ENCODE measurements at regions not wholly inside any gene's neighbourhood (a gene's known extent, or its start where the extent isn't known, plus 50 kb on each side); places are given as distances from the start of the nearest gene placed in this dataset.

DNA sequence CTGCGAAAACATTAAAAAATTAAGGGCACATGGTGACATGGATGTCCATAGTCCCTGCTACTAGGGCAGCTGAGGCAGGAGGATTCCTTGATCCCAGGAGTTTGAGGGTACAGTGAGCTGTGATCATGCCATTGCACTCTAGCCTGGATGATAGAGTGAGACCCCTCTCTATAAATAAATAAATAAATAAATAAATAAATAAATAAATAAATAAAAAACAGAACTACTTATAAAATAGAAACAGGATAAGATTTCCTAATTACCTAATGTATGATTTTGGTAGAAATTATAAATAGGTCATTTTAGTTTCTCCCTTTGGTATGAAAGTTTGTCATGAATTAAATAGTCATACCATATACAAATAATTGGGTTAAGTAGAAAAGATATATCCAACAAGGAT is 916.2 kb downstream of the GRIK2 start:
- H3K9me3 ChIP-seq: peaks cover 3% of the 10 kb centered on the region
- TF ChIP-seq POLR2AphosphoS5 (IDR thresholded peaks at IDR 0.05) (no peak), CTCF (IDR thresholded peaks at IDR 0.05) (no peak)
- no peaks in the 10 kb centered on the region for H3K36me3 ChIP-seq
- DNase-seq (ENCODE audit: low spot score in 2 of 2): no peak
- H3K4me1 ChIP-seq: no peaks in the 10 kb centered on the region
- no peak overlapping the region for H3K27ac ChIP-seq
- H3K4me3 ChIP-seq: no peak overlapping the region
- WGBS: 75% methylated on average over 1 of the region's 1 CpG
- no peaks in the 10 kb centered on the region for H3K27me3 ChIP-seq

- H3K9me3 ChIP-seq: peaks cover 4% of the 10 kb centered on the region
- H3K4me3 ChIP-seq: no peak overlapping the region
- H3K36me3 ChIP-seq: no peaks in the 10 kb centered on the region
- H3K4me1 ChIP-seq: no peaks in the 10 kb centered on the region
- DNase-seq (ENCODE audit: low spot score in 2 of 2): no peak
- H3K27ac ChIP-seq: no peak overlapping the region
- 87% methylated on average over 3 of the region's 3 CpGs for WGBS
- H3K27me3 ChIP-seq: no peaks in the 10 kb centered on the region
- TF ChIP-seq POLR2AphosphoS5 (IDR thresholded peaks at IDR 0.05): no peak
- TF ChIP-seq POLR2A (IDR thresholded peaks at IDR 0.05): no peak
- TF ChIP-seq EP300 (IDR thresholded peaks at IDR 0.05): no peak
- TF ChIP-seq CTCF (IDR thresholded peaks at IDR 0.05): no peak
Measured at GRCh38 chr6:102300350-102300749, 906.8 kb downstream of the GRIK2 start.

- no peaks in the 10 kb centered on the region for H3K4me1 ChIP-seq
- no peak overlapping the region for H3K27ac ChIP-seq
- peaks cover 4% of the 10 kb centered on the region for H3K9me3 ChIP-seq
- no peaks in the 10 kb centered on the region for H3K36me3 ChIP-seq
- no peak for DNase-seq (ENCODE audit: low spot score in 2 of 2)
- H3K27me3 ChIP-seq: no peaks in the 10 kb centered on the region
- TF ChIP-seq CTCF (IDR thresholded peaks at IDR 0.05): no peak
- no peak for TF ChIP-seq POLR2AphosphoS5 (IDR thresholded peaks at IDR 0.05)
- TF ChIP-seq EP300 (IDR thresholded peaks at IDR 0.05): no peak
- no peak for TF ChIP-seq POLR2A (IDR thresholded peaks at IDR 0.05)
- H3K4me3 ChIP-seq: no peak overlapping the region
Measured at GRCh38 chr6:102298051-102298450, 904.5 kb downstream of the GRIK2 start.
